GM12873 (cell line): ENCODE measurements at regions not wholly inside any gene's neighbourhood (a gene's known extent, or its start where the extent isn't known, plus 50 kb on each side); places are given as distances from the start of the nearest gene placed in this dataset.

Experiments
- CTCF ChIP-seq: IDR thresholded peaks from 2 replicates; pipeline ENCODE4 v1.5.1; 2012; ENCODE audit warnings: low read depth, mild to moderate bottlenecking, moderate library complexity, low read length, control low read depth; ENCODE audit not compliant: insufficient read depth; ENCODE audit errors: missing control alignments

GRCh38 chr3:525415-525814 lies 328.9 kb downstream of the CHL1 start:
- no peak for TF ChIP-seq CTCF

GRCh38 chr3:535566-536416 lies 339.2 kb downstream of the CHL1 start:
- peak; percentile 34 for TF ChIP-seq CTCF

GRCh38 chr3:536417-536813 lies 339.9 kb downstream of the CHL1 start:
- no peak for TF ChIP-seq CTCF

GRCh38 chr3:541062-541801 lies 344.7 kb downstream of the CHL1 start:
- no peak for TF ChIP-seq CTCF

GRCh38 chr3:542021-542420 lies 345.5 kb downstream of the CHL1 start:
- TF ChIP-seq CTCF: no peak

- no peak for TF ChIP-seq CTCF
These were observed 353.1 kb downstream of the CHL1 start for GRCh38 chr3:549636-550035.

- no peak for TF ChIP-seq CTCF
These were observed 353.9 kb downstream of the CHL1 start for GRCh38 chr3:550471-550870.
